ENCODE measurements at regions not wholly inside any gene's neighbourhood (a gene's known extent, or its start where the extent isn't known, plus 50 kb on each side); places are given as distances from the start of the nearest gene placed in this dataset.

GRCh38 chr2:43111788-43112554 lies 114.4 kb downstream of the ZFP36L2 start:
- no peak for DNase-seq
- Histone ChIP-seq H3K36me3 (no peaks in the 10 kb centered on the region), H3K4me3 (no peak overlapping the region), H3K9me3 (no peaks in the 10 kb centered on the region), H3K27ac (no peak overlapping the region), H3K27me3 (no peaks in the 10 kb centered on the region), H3K4me1 (peaks cover 0 to 3% (median 0%) of the 10 kb centered on the region in 3 donors)
- WGBS, 2 donors: 90 to 91% methylated on average over 7 of the region's 7 CpGs
- FAIRE-seq: no peak
- no peak for TF ChIP-seq CTCF (IDR thresholded peaks at IDR 0.05)
- no peak for ATAC-seq
- intact Hi-C loops (cut with DNase I): no loop called here

- Histone ChIP-seq H3K4me1 (peaks cover 0 to 3% (median 0%) of the 10 kb centered on the region in 3 donors), H3K27ac (peak overlapping the region in 1 of 4 donors; percentile 20), H3K36me3 (no peaks in the 10 kb centered on the region), H3K9me3 (no peaks in the 10 kb centered on the region), H3K27me3 (no peaks in the 10 kb centered on the region), H3K4me3 (no peak overlapping the region)
- FAIRE-seq: no peak
- peak in 1 of 6 donors; percentile 29 for DNase-seq
- intact Hi-C loops (cut with DNase I): no loop called here
- WGBS, 2 donors: 55 to 58% methylated on average over 10 of the region's 10 CpGs
- TF ChIP-seq CTCF (IDR thresholded peaks at IDR 0.05): no peak
- peak in 2 of 4 donors; percentile 53 to 65 for ATAC-seq
Observed at GRCh38 chr2:43110442-43110871, 115.9 kb downstream of the ZFP36L2 start.

- ATAC-seq (peak in 2 of 4 donors; percentile 23 to 24), DNase-seq (no peak), FAIRE-seq (no peak)
- no peak overlapping the region for H3K27ac ChIP-seq
- H3K36me3 ChIP-seq: no peaks in the 10 kb centered on the region
- no peaks in the 10 kb centered on the region for H3K9me3 ChIP-seq
- H3K27me3 ChIP-seq: no peaks in the 10 kb centered on the region
- WGBS, 2 donors: 81 to 94% methylated on average over 2 of the region's 2 CpGs
- H3K4me3 ChIP-seq: no peak overlapping the region
- TF ChIP-seq CTCF (IDR thresholded peaks at IDR 0.05): no peak
- intact Hi-C loops (cut with DNase I): loop anchor here in 1 of 3 donors (5.0 kb wide), 1 partner anchor 132 kb away; no protein-coding TSS in a partner anchor
- peaks cover 0 to 3% (median 0%) of the 10 kb centered on the region in 3 donors for H3K4me1 ChIP-seq
Observed at GRCh38 chr2:43109261-43109743, 117.1 kb downstream of the ZFP36L2 start.

- Histone ChIP-seq H3K36me3 (no peaks in the 10 kb centered on the region), H3K27ac (peak overlapping the region in 2 of 4 donors; percentile 5 to 7), H3K4me1 (peaks cover 0 to 7% (median 0%) of the 10 kb centered on the region in 3 donors), H3K4me3 (no peak overlapping the region), H3K9me3 (no peaks in the 10 kb centered on the region), H3K27me3 (no peaks in the 10 kb centered on the region)
- TF ChIP-seq CTCF (IDR thresholded peaks at IDR 0.05): no peak
- intact Hi-C loops (cut with DNase I): loop anchor here in 1 of 3 donors (5.0 kb wide), 1 partner anchor 130 kb away; no protein-coding TSS in a partner anchor
- peak in 2 of 4 donors; percentile 23 to 51 for ATAC-seq
- 85 to 88% methylated on average over 4 of the region's 4 CpGs for WGBS, 2 donors
- no peak for FAIRE-seq
- DNase-seq: no peak
Observed at GRCh38 chr2:43107679-43108078, 118.7 kb downstream of the ZFP36L2 start.

All from pancreas (tissue), 10 donors.